Mammary epithelial cell (primary cell): ENCODE measurements at regions not wholly inside any gene's neighbourhood (a gene's known extent, or its start where the extent isn't known, plus 50 kb on each side); places are given as distances from the start of the nearest gene placed in this dataset.

Source experiments
- CTCF ChIP-seq, 2 donors: IDR thresholded peaks in 1 of 2; conservative IDR thresholded peaks in 1 of 2; 2 replicates each; pipeline ENCODE4 v1.5.1; 2011 to 2012; ENCODE audit warnings: inconsistent platforms in 2 of 2, low read length in 2 of 2, mild to moderate bottlenecking in 2 of 2, control low read depth in 1 of 2, low read depth in 1 of 2; ENCODE audit not compliant: insufficient read depth in 1 of 2; ENCODE audit errors: extremely low read depth in 1 of 2
- EZH2 ChIP-seq: IDR thresholded peaks from 2 replicates; pipeline ENCODE4 v1.6.1; 2012; ENCODE audit warnings: low read length, inconsistent platforms, borderline replicate concordance

- TF ChIP-seq EZH2 (no peak), CTCF (conservative IDR thresholded peaks at IDR 0.05 in 1 of 2, IDR thresholded peaks at IDR 0.05 in 1 of 2; ENCODE audit: extremely low read depth in 1 of 2, insufficient read depth in 1 of 2, low read depth in 1 of 2, low read length in 2 of 2) (no peak)
Measured at GRCh38 chr1:94349853-94350252, 68.3 kb upstream of the ABCD3 start.
